ENCODE measurements at regions not wholly inside any gene's neighbourhood (a gene's known extent, or its start where the extent isn't known, plus 50 kb on each side); places are given as distances from the start of the nearest gene placed in this dataset.

DNA sequence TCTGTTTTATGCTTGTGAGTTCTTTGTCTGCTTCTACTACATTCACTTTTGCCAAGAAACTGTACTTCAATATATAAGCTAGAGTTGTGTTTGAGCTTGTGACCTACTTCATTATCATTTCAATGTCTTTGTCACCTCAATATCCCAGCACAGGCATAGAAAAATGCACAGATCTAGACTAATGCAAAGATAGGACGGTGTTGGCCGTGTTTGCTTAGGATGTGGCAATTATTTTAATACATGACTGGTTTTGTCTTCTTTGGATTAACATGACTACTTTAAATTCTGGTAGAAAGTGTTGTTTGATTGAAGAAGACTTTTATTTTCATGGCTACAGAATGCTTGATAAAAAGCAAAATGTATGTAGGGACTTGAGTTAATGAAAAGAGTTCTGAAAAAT lies 1075.0 kb upstream of the GJE1 start:
- TF ChIP-seq EP300 (conservative IDR thresholded peaks at IDR 0.05; ENCODE audit: poor library complexity, severe bottlenecking) (no peak), TAF1 (IDR thresholded peaks at IDR 0.05; ENCODE audit: low read depth) (no peak), POLR2AphosphoS5 (IDR thresholded peaks at IDR 0.05) (no peak), EZH2 (IDR thresholded peaks at IDR 0.05; ENCODE audit: borderline replicate concordance, insufficient read depth, low read length, poor library complexity, severe bottlenecking) (no peak), RAD21 (conservative IDR thresholded peaks at IDR 0.05) (no peak), MXI1 (conservative IDR thresholded peaks at IDR 0.05; ENCODE audit: poor library complexity, severe bottlenecking) (no peak), SMC3 (conservative IDR thresholded peaks at IDR 0.05; ENCODE audit: poor library complexity) (no peak)
- TF ChIP-seq, protein P1, sequence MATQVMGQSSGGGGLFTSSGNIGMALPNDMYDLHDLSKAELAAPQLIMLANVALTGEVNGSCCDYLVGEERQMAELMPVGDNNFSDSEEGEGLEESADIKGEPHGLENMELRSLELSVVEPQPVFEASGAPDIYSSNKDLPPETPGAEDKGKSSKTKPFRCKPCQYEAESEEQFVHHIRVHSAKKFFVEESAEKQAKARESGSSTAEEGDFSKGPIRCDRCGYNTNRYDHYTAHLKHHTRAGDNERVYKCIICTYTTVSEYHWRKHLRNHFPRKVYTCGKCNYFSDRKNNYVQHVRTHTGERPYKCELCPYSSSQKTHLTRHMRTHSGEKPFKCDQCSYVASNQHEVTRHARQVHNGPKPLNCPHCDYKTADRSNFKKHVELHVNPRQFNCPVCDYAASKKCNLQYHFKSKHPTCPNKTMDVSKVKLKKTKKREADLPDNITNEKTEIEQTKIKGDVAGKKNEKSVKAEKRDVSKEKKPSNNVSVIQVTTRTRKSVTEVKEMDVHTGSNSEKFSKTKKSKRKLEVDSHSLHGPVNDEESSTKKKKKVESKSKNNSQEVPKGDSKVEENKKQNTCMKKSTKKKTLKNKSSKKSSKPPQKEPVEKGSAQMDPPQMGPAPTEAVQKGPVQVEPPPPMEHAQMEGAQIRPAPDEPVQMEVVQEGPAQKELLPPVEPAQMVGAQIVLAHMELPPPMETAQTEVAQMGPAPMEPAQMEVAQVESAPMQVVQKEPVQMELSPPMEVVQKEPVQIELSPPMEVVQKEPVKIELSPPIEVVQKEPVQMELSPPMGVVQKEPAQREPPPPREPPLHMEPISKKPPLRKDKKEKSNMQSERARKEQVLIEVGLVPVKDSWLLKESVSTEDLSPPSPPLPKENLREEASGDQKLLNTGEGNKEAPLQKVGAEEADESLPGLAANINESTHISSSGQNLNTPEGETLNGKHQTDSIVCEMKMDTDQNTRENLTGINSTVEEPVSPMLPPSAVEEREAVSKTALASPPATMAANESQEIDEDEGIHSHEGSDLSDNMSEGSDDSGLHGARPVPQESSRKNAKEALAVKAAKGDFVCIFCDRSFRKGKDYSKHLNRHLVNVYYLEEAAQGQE (IDR thresholded peaks at IDR 0.05; ENCODE audit: borderline replicate concordance) = no peak
- TF ChIP-seq, protein P2, sequence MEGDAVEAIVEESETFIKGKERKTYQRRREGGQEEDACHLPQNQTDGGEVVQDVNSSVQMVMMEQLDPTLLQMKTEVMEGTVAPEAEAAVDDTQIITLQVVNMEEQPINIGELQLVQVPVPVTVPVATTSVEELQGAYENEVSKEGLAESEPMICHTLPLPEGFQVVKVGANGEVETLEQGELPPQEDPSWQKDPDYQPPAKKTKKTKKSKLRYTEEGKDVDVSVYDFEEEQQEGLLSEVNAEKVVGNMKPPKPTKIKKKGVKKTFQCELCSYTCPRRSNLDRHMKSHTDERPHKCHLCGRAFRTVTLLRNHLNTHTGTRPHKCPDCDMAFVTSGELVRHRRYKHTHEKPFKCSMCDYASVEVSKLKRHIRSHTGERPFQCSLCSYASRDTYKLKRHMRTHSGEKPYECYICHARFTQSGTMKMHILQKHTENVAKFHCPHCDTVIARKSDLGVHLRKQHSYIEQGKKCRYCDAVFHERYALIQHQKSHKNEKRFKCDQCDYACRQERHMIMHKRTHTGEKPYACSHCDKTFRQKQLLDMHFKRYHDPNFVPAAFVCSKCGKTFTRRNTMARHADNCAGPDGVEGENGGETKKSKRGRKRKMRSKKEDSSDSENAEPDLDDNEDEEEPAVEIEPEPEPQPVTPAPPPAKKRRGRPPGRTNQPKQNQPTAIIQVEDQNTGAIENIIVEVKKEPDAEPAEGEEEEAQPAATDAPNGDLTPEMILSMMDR (IDR thresholded peaks at IDR 0.05; ENCODE audit: poor library complexity, severe bottlenecking) = no peak
- H3K36me3 ChIP-seq (ENCODE audit: insufficient read depth, low read length) = no peaks in the 10 kb centered on the region
- no peak overlapping the region for H3K4me3 ChIP-seq (ENCODE audit: low read length)
- no peaks in the 10 kb centered on the region for H4K20me1 ChIP-seq (ENCODE audit: insufficient read depth)
- no peaks in the 10 kb centered on the region for H3F3A ChIP-seq (ENCODE audit: insufficient read depth, low read length, poor library complexity, severe bottlenecking)
- no peaks in the 10 kb centered on the region for H3K27me3 ChIP-seq (ENCODE audit: insufficient read depth, low read depth, low read length)
- no peaks in the 10 kb centered on the region for H3K79me2 ChIP-seq (replicated peaks; ENCODE audit: insufficient read depth, low read length)
- H3K27ac ChIP-seq (ENCODE audit: low read length) = no peak overlapping the region
- H3K9ac ChIP-seq (ENCODE audit: low read length) = no peak overlapping the region
- H3K9me2 ChIP-seq (ENCODE audit: insufficient read depth, low read length) = no peaks in the 10 kb centered on the region
- H3K4me2 ChIP-seq (ENCODE audit: low read length) = no peak overlapping the region
- no peaks in the 10 kb centered on the region for H3K9me3 ChIP-seq (ENCODE audit: low read length)
- H2AFZ ChIP-seq (ENCODE audit: low read depth, low read length) = no peak overlapping the region

DNA sequence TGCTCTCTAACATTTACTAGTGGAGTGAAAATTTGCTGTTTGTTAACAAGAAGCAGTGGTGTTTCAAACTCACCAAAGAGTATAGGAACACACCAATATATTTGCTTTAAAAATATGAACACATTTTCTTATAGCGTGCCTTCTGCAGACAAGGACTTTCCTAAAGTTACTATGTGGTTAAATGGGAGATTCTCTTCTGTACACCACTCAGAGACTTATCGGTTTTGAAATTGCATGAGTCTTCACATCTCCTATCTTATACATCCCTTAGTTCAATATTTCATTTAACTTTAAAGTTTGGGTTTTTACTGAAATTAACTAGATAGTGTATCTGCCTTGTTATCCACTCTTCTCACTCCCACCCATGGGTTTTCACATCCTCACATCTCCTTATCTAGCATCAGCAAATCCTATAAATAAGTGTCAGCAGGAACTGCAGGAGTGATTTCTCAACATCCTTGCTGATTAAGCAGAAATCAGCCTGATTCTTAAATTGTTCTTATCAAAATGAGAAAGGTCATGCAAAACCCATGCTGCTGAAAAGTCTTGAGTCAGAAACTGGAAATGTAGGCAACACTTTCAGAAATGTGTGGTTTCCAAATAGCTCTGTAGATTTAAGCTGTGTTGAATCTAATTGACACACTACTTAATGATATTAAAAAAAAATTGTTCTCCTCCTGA lies 1075.6 kb upstream of the GJE1 start:
- H3K9me3 ChIP-seq (ENCODE audit: low read length) = no peaks in the 10 kb centered on the region
- H2AFZ ChIP-seq (ENCODE audit: low read depth, low read length) = no peak overlapping the region
- TF ChIP-seq MXI1 (conservative IDR thresholded peaks at IDR 0.05; ENCODE audit: poor library complexity, severe bottlenecking) (no peak), EP300 (conservative IDR thresholded peaks at IDR 0.05; ENCODE audit: poor library complexity, severe bottlenecking) (no peak), EZH2 (IDR thresholded peaks at IDR 0.05; ENCODE audit: borderline replicate concordance, insufficient read depth, low read length, poor library complexity, severe bottlenecking) (no peak), RAD21 (conservative IDR thresholded peaks at IDR 0.05) (no peak), POLR2AphosphoS5 (IDR thresholded peaks at IDR 0.05) (no peak), TAF1 (IDR thresholded peaks at IDR 0.05; ENCODE audit: low read depth) (no peak), SMC3 (conservative IDR thresholded peaks at IDR 0.05; ENCODE audit: poor library complexity) (no peak)
- TF ChIP-seq, protein P1 (IDR thresholded peaks at IDR 0.05; ENCODE audit: borderline replicate concordance) = no peak
- TF ChIP-seq, protein P2 (IDR thresholded peaks at IDR 0.05; ENCODE audit: poor library complexity, severe bottlenecking) = no peak

More for the DNA sequence above, 1075.6 kb upstream of the GJE1 start:
- no peaks in the 10 kb centered on the region for H3K27me3 ChIP-seq (ENCODE audit: insufficient read depth, low read depth, low read length)
- H4K20me1 ChIP-seq (ENCODE audit: insufficient read depth) = no peaks in the 10 kb centered on the region
- no peaks in the 10 kb centered on the region for H3K36me3 ChIP-seq (ENCODE audit: insufficient read depth, low read length)
- H3K79me2 ChIP-seq (replicated peaks; ENCODE audit: insufficient read depth, low read length) = no peaks in the 10 kb centered on the region
- no peak overlapping the region for H3K4me2 ChIP-seq (ENCODE audit: low read length)
- no peak overlapping the region for H3K27ac ChIP-seq (ENCODE audit: low read length)
- no peaks in the 10 kb centered on the region for H3F3A ChIP-seq (ENCODE audit: insufficient read depth, low read length, poor library complexity, severe bottlenecking)
- H3K9ac ChIP-seq (ENCODE audit: low read length) = no peak overlapping the region
- H3K9me2 ChIP-seq (ENCODE audit: insufficient read depth, low read length) = no peaks in the 10 kb centered on the region
- no peak overlapping the region for H3K4me3 ChIP-seq (ENCODE audit: low read length)

All from neural cell (in vitro differentiated cells).